SK-N-SH treated with all-trans-retinoic acid at 6 μM for 48 hours (cell line): ENCODE measurements at regions not wholly inside any gene's neighbourhood (a gene's known extent, or its start where the extent isn't known, plus 50 kb on each side); places are given as distances from the start of the nearest gene placed in this dataset.

Experiments
- ATAC-seq: fragments of 200-7000 bp; cut with Tn5 transposase; 3 replicates; pipeline ENCODE4 v1.9.1; 2020; ENCODE audit warnings: mild to moderate bottlenecking, moderate library complexity
- BACH2 ChIP-seq: fragments of 250-450 bp; sonication (Bioruptor Pico); IDR thresholded peaks from 2 replicates; pipeline ENCODE4 v1.9.0; 2021; ENCODE audit warnings: mild to moderate bottlenecking, borderline replicate concordance
- CSDC2 ChIP-seq: fragments of 250-450 bp; sonication (Bioruptor Pico); IDR thresholded peaks from 2 replicates; pipeline ENCODE4 v1.5.0; 2020; ENCODE audit warnings: mild to moderate bottlenecking, moderate library complexity
- CSRNP3 ChIP-seq: fragments of 250-450 bp; sonication (Bioruptor Pico); IDR thresholded peaks from 2 replicates; pipeline ENCODE4 v1.5.1; 2021; ENCODE audit warnings: mild to moderate bottlenecking, moderate library complexity
- ESRRG ChIP-seq: fragments of 250-450 bp; sonication (Bioruptor Pico); IDR thresholded peaks from 2 replicates; pipeline ENCODE4 v1.6.1; 2021; ENCODE audit warnings: mild to moderate bottlenecking
- GLIS3 ChIP-seq: fragments of 250-450 bp; sonication (Bioruptor Pico); IDR thresholded peaks from 2 replicates; pipeline ENCODE4 v1.5.0; 2020; ENCODE audit warnings: mild to moderate bottlenecking, moderate library complexity
- ISL1 ChIP-seq: fragments of 250-450 bp; sonication (Bioruptor Pico); IDR thresholded peaks from 2 replicates; pipeline ENCODE4 v2.1.2; 2022; ENCODE audit warnings: mild to moderate bottlenecking, moderate library complexity
- PATZ1 ChIP-seq: fragments of 250-450 bp; sonication (Bioruptor Pico); IDR thresholded peaks from 2 replicates; pipeline ENCODE4 v1.8.0; 2020; ENCODE audit warnings: mild to moderate bottlenecking, moderate library complexity, borderline replicate concordance
- POU6F1 ChIP-seq: fragments of 250-450 bp; sonication (Bioruptor Pico); IDR thresholded peaks from 2 replicates; pipeline ENCODE4 v1.8.0; 2021; ENCODE audit warnings: low read depth, mild to moderate bottlenecking, moderate library complexity, borderline replicate concordance
- PPARA ChIP-seq: fragments of 250-450 bp; sonication (Bioruptor Pico); IDR thresholded peaks from 2 replicates; pipeline ENCODE4 v1.5.0; 2020; ENCODE audit warnings: mild to moderate bottlenecking, borderline replicate concordance
- RARB ChIP-seq: fragments of 250-450 bp; sonication (Bioruptor Pico); IDR thresholded peaks from 2 replicates; pipeline ENCODE4 v1.8.0; 2021; ENCODE audit warnings: mild to moderate bottlenecking, moderate library complexity
- SNAI2 ChIP-seq: fragments of 250-450 bp; sonication (Bioruptor Pico); IDR thresholded peaks from 2 replicates; pipeline ENCODE4 v1.5.0; 2020; ENCODE audit warnings: mild to moderate bottlenecking, moderate library complexity
- TOX ChIP-seq: fragments of 250-450 bp; sonication (Bioruptor Pico); IDR thresholded peaks from 2 replicates; pipeline ENCODE4 v1.8.0; 2021; ENCODE audit warnings: mild to moderate bottlenecking, moderate library complexity, borderline replicate concordance
- TSHZ2 ChIP-seq: fragments of 250-450 bp; sonication (Bioruptor Pico); IDR thresholded peaks from 2 replicates; pipeline ENCODE4 v1.5.0; 2020; ENCODE audit warnings: mild to moderate bottlenecking, moderate library complexity
- ZC3H10 ChIP-seq: fragments of 250-450 bp; sonication (Bioruptor Pico); IDR thresholded peaks from 2 replicates; pipeline ENCODE4 v1.5.1; 2021; ENCODE audit warnings: mild to moderate bottlenecking, moderate library complexity
- ZFP3 ChIP-seq: fragments of 250-450 bp; sonication (Bioruptor Pico); IDR thresholded peaks from 2 replicates; pipeline ENCODE4 v1.5.0; 2020; ENCODE audit warnings: mild to moderate bottlenecking, moderate library complexity
- ZNF70 ChIP-seq: fragments of 450-650 bp; formaldehyde crosslinking; IDR thresholded peaks from 2 replicates; pipeline ENCODE4 v1.5.0; 2020; ENCODE audit warnings: mild to moderate bottlenecking, moderate library complexity
- ZNF8 ChIP-seq: fragments of 450-650 bp; formaldehyde crosslinking; IDR thresholded peaks from 2 replicates; pipeline ENCODE4 v1.5.0; 2020; ENCODE audit warnings: mild to moderate bottlenecking, moderate library complexity

GRCh38 chr9:82356131-82356530, 367.6 kb downstream of the SPATA31D1 start:
- ATAC-seq: no peak
- TF ChIP-seq GLIS3 (CRISPR knock-in tag) (no peak), ZNF70 (CRISPR knock-in tag) (no peak), SNAI2 (CRISPR knock-in tag) (no peak)

GRCh38 chr9:82356871-82357270, 368.3 kb downstream of the SPATA31D1 start:
- TF ChIP-seq TOX (CRISPR knock-in tag) (no peak), GLIS3 (CRISPR knock-in tag) (no peak), RARB (CRISPR knock-in tag) (no peak), POU6F1 (CRISPR knock-in tag) (no peak), ZC3H10 (CRISPR knock-in tag) (no peak), ZFP3 (CRISPR knock-in tag) (no peak), PATZ1 (no peak), SNAI2 (CRISPR knock-in tag) (no peak), ISL1 (CRISPR knock-in tag) (no peak), ESRRG (CRISPR knock-in tag) (no peak), PPARA (CRISPR knock-in tag) (no peak), CSDC2 (CRISPR knock-in tag) (no peak), BACH2 (CRISPR knock-in tag) (no peak), ZNF8 (CRISPR knock-in tag) (no peak), TSHZ2 (no peak), CSRNP3 (CRISPR knock-in tag) (no peak)
- ATAC-seq: no peak

- TF ChIP-seq TSHZ2: no peak
- no peak for TF ChIP-seq ZFP3 (CRISPR knock-in tag)
- TF ChIP-seq ZNF70 (CRISPR knock-in tag): no peak
- no peak for TF ChIP-seq POU6F1 (CRISPR knock-in tag)
- ATAC-seq: no peak
Observed at GRCh38 chr9:82363198-82363597, 374.6 kb downstream of the SPATA31D1 start.
